HCT116 (cell line): ENCODE measurements at regions not wholly inside any gene's neighbourhood (a gene's known extent, or its start where the extent isn't known, plus 50 kb on each side); places are given as distances from the start of the nearest gene placed in this dataset.

Experiments
- ATAC-seq: fragments of 200-7000 bp; cut with Tn5 transposase; 2 replicates; pipeline ENCODE4 v1.9.1; 2020; ENCODE audit warnings: mild to moderate bottlenecking, moderate library complexity
- BruUV-seq: library from RNA; stranded (reverse); fragments of 400-500 nt; replicated peaks from 2 replicates; lab custom pipeline; 2021; lab: Mats Ljungman, UMichigan
- CTCF ChIA-PET: fragments of 300-600 bp; sonication (Branson Sonifier 250); formaldehyde crosslinking; loops from one replicate; lab custom pipeline; 2021; ENCODE audit warnings: antibody characterized with exemption; lab: Charles Lee
- POLR2A ChIA-PET: fragments of 300-600, 350-600 bp; sonication (Branson Sonifier 250); formaldehyde crosslinking; loops from one replicate; lab custom pipeline; 2021; ENCODE audit warnings: antibody characterized with exemption; lab: Charles Lee
- RAD21 ChIA-PET, 2 experiments: fragments of 300-600 bp; sonication (Branson Sonifier 250); formaldehyde crosslinking; loops; one replicate each; lab custom pipeline; 2023; ENCODE audit warnings: low total read pairs in 2 of 2; ENCODE audit not compliant: uncharacterized antibody in 2 of 2, unreplicated experiment in 2 of 2, low non-redundant PET in 1 of 2; lab: Charles Lee
- DNase-seq: peaks from one replicate; pipeline ENCODE4 v3.0.0-alpha.2; 2010; ENCODE audit warnings: low read depth, low spot score
- H2AFZ ChIP-seq: fragments of 200-600 bp; shearing (Covaris generic), sonication (generic); 2 replicates; pipeline ENCODE4 v1.6.1; 2017; ENCODE audit warnings: low read depth, mixed run types, mixed read lengths, antibody characterized with exemption, low read length; ENCODE audit not compliant: poor library complexity, severe bottlenecking
- H3K27ac ChIP-seq: 2 replicates; pipeline ENCODE4 v1.5.1; 2012; ENCODE audit warnings: low read depth, low read length
- H3K27me3 ChIP-seq: fragments of 200-600 bp; sonication (generic); 2 replicates; pipeline ENCODE4 v1.6.1; 2016; ENCODE audit warnings: mixed run types, low read length, mixed read lengths; ENCODE audit not compliant: insufficient read depth
- H3K36me3 ChIP-seq, 2 experiments: fragments of 200-500 bp in 1 of 2; fragments of 200-600 bp in 1 of 2; sonication (Bioruptor generic) in 1 of 2; sonication (generic) in 1 of 2; 2 replicates each; pipeline versions ENCODE4 v1.5.1 to v1.6.1; 2014 to 2016; ENCODE audit warnings: low read length in 2 of 2, inconsistent platforms in 1 of 2, mixed read lengths in 1 of 2, mixed run types in 1 of 2; ENCODE audit not compliant: insufficient read depth in 2 of 2, control insufficient read depth in 1 of 2
- H3K4me1 ChIP-seq, 2 experiments: fragments of 200-600 bp in 1 of 2; sonication (generic) in 1 of 2; 2 replicates each; pipeline versions ENCODE4 v1.5.1 to v1.6.1; 2012 to 2017; ENCODE audit warnings: low read length in 2 of 2, inconsistent platforms in 1 of 2, mild to moderate bottlenecking in 1 of 2, mixed read lengths in 1 of 2, mixed run types in 1 of 2, moderate library complexity in 1 of 2; ENCODE audit not compliant: insufficient read depth in 2 of 2, control insufficient read depth in 1 of 2
- H3K4me2 ChIP-seq: fragments of 200-600 bp; sonication (generic); 2 replicates; pipeline ENCODE4 v1.6.1; 2017; ENCODE audit warnings: mixed run types, low read length, mixed read lengths
- H3K4me3 ChIP-seq, 2 experiments: fragments of 200-600 bp in 1 of 2; sonication (generic) in 1 of 2; replicated peaks in 1 of 2; 2 replicates each; pipeline ENCODE4 v1.5.1; 2011 to 2016; ENCODE audit warnings: low read length in 2 of 2, control low read depth in 1 of 2, low read depth in 1 of 2, mild to moderate bottlenecking in 1 of 2, mixed read lengths in 1 of 2, mixed run types in 1 of 2
- H3K79me2 ChIP-seq: fragments of 200-600 bp; sonication (generic); 2 replicates; pipeline ENCODE4 v1.6.1; 2017; ENCODE audit warnings: mild to moderate bottlenecking, mixed run types, low read length, moderate library complexity, mixed read lengths; ENCODE audit not compliant: insufficient read depth
- H3K9ac ChIP-seq: fragments of 200-600 bp; sonication (generic); 2 replicates; pipeline ENCODE4 v1.6.1; 2016; ENCODE audit warnings: low read length, mixed read lengths
- H3K9me2 ChIP-seq: fragments of 200-600 bp; sonication (generic), shearing (Covaris generic); 2 replicates; pipeline ENCODE4 v1.6.1; 2017; ENCODE audit warnings: mixed run types, mild to moderate bottlenecking, moderate library complexity; ENCODE audit not compliant: insufficient read depth
- H3K9me3 ChIP-seq, 2 experiments: fragments of 200-500 bp in 1 of 2; fragments of 200-600 bp in 1 of 2; sonication (Bioruptor generic) in 1 of 2; sonication (generic) in 1 of 2; 2 replicates each; pipeline ENCODE4 v1.6.1; 2014 to 2017; ENCODE audit warnings: low read length in 2 of 2, mixed read lengths in 2 of 2, inconsistent platforms in 1 of 2, low read depth in 1 of 2, mild to moderate bottlenecking in 1 of 2, mixed run types in 1 of 2, moderate library complexity in 1 of 2; ENCODE audit not compliant: control insufficient read depth in 1 of 2, insufficient read depth in 1 of 2
- H4K20me1 ChIP-seq: fragments of 200-600 bp; sonication (generic), shearing (Covaris generic); 2 replicates; pipeline ENCODE4 v1.6.1; 2017; ENCODE audit warnings: mixed run types, mild to moderate bottlenecking, moderate library complexity; ENCODE audit not compliant: insufficient read depth
- CBX3 ChIP-seq: IDR thresholded peaks from 2 replicates; pipeline ENCODE4 v1.6.1; 2012; ENCODE audit warnings: low read depth
- CEBPB ChIP-seq: IDR thresholded peaks from 2 replicates; pipeline ENCODE4 v1.6.1; 2012; ENCODE audit warnings: low read depth
- EGR1 ChIP-seq: IDR thresholded peaks from 2 replicates; pipeline ENCODE4 v1.6.1; 2012; ENCODE audit warnings: low read depth
- EZH2 ChIP-seq: fragments of 200-600 bp; sonication (generic); IDR thresholded peaks from 2 replicates; pipeline ENCODE4 v1.6.1; 2017; ENCODE audit warnings: antibody characterized with exemption, mixed run types
- FOSL1 ChIP-seq: IDR thresholded peaks from 2 replicates; pipeline ENCODE4 v1.6.1; 2012; ENCODE audit warnings: low read depth
- JUND ChIP-seq: IDR thresholded peaks from 2 replicates; pipeline ENCODE4 v1.6.1; 2012
- POLR2AphosphoS5 ChIP-seq: IDR thresholded peaks from 2 replicates; pipeline ENCODE4 v1.6.1; 2011; ENCODE audit warnings: mild to moderate bottlenecking, low read depth, low read length, moderate library complexity
- RAD21 ChIP-seq: IDR thresholded peaks from 2 replicates; pipeline ENCODE4 v1.6.1; 2012; ENCODE audit warnings: low read depth, mild to moderate bottlenecking
- SP1 ChIP-seq: IDR thresholded peaks from 2 replicates; pipeline ENCODE4 v1.6.1; 2012; ENCODE audit warnings: low read depth
- SRF ChIP-seq: IDR thresholded peaks from 2 replicates; pipeline ENCODE4 v1.6.1; 2012; ENCODE audit warnings: low read depth
- YY1 ChIP-seq: IDR thresholded peaks from 2 replicates; pipeline ENCODE4 v1.6.1; 2011; ENCODE audit warnings: low read length, low read depth, moderate library complexity, mild to moderate bottlenecking; ENCODE audit not compliant: insufficient replicate concordance; ENCODE audit errors: extremely low read depth
- ZFX ChIP-seq: fragments of 450-650 bp; IDR thresholded peaks from 2 replicates; pipeline ENCODE4 v1.6.1; 2017
- intact Hi-C: fragments of 100-400 bp; cut with micrococcal nuclease; formaldehyde crosslinking; loops from 2 replicates; pipeline ENCODE4 v1.10.0; 2022
- TF ChIP-seq, protein P1 (sequence below): IDR thresholded peaks from 2 replicates; pipeline ENCODE4 v1.6.1; 2011; ENCODE audit warnings: mild to moderate bottlenecking, low read length, moderate library complexity; ENCODE audit not compliant: insufficient replicate concordance; ENCODE audit errors: extremely low read depth
- TF ChIP-seq, protein P2 (sequence below): IDR thresholded peaks from 2 replicates; pipeline ENCODE4 v1.6.1; 2012; ENCODE audit warnings: low read depth
- TF ChIP-seq, protein P3 (sequence below): IDR thresholded peaks from 2 replicates; pipeline ENCODE4 v1.6.1; 2012

DNA sequence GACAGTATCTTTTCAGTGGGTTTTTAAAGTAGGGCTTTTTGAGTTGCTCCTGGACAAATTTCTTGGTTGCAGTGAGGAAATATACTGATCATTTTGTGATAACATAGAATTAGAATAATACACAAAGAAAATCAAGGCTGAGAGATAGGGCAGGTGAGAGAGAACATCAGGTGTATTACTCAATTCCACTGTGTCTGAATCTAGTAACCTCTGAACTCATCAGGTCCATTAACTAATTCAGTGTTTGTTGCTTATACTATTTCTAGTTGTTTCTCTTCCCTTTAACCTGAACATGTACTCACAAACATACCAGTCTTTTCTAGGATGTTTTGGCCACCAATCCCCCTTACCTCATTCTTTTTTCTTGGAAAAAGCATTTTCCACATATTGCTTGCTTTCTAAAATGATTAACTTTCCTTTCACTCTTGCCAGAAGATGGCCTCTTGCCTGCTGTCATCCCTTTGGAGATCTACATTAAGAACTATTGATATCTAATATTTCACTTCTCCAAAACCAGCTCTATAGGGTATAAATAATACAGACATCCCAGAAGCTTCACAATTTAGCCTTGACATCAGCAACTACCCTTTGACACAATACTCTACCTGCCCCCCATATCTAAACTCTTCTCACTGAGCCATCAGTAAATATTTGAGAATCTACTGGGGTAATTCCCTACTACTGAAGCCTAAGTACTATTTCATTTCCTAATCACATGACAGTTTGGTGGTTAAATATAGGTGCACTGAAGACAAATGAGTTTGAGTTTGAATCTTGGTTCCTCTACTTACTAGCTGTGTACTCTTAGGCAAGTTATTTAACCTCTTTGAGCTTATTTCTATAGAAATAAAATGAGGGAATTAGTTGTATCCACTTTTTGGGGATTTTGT lies 470.8 kb upstream of the IGFBP7 start:
- Histone ChIP-seq H3K79me2 (no peaks in the 10 kb centered on the region), H3K9me2 (no peaks in the 10 kb centered on the region), H3K4me3 (no peak overlapping the region), H2AFZ (no peak overlapping the region), H3K4me1 (no peaks in the 10 kb centered on the region), H3K27ac (no peak overlapping the region), H3K9me3 (peaks cover 0 to 22% of the 10 kb centered on the region in 2 experiments; a peak in 2 of 4 replicates), H3K4me2 (no peak overlapping the region), H3K27me3 (no peaks in the 10 kb centered on the region), H4K20me1 (no peaks in the 10 kb centered on the region), H3K36me3 (no peaks in the 10 kb centered on the region), H3K9ac (no peak overlapping the region)
- ChIA-PET CTCF (no interaction called here), RAD21 (no interaction called here), POLR2A (no interaction called here)
- intact Hi-C loops: no loop called here
- ATAC-seq: no peak
- DNase-seq: no peak
- BruUV-seq: no TSS peak
- TF ChIP-seq SRF: no peak
- no peak for TF ChIP-seq CEBPB
- TF ChIP-seq, protein P1, sequence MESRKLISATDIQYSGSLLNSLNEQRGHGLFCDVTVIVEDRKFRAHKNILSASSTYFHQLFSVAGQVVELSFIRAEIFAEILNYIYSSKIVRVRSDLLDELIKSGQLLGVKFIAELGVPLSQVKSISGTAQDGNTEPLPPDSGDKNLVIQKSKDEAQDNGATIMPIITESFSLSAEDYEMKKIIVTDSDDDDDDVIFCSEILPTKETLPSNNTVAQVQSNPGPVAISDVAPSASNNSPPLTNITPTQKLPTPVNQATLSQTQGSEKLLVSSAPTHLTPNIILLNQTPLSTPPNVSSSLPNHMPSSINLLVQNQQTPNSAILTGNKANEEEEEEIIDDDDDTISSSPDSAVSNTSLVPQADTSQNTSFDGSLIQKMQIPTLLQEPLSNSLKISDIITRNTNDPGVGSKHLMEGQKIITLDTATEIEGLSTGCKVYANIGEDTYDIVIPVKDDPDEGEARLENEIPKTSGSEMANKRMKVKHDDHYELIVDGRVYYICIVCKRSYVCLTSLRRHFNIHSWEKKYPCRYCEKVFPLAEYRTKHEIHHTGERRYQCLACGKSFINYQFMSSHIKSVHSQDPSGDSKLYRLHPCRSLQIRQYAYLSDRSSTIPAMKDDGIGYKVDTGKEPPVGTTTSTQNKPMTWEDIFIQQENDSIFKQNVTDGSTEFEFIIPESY: no peak
- TF ChIP-seq, protein P2, sequence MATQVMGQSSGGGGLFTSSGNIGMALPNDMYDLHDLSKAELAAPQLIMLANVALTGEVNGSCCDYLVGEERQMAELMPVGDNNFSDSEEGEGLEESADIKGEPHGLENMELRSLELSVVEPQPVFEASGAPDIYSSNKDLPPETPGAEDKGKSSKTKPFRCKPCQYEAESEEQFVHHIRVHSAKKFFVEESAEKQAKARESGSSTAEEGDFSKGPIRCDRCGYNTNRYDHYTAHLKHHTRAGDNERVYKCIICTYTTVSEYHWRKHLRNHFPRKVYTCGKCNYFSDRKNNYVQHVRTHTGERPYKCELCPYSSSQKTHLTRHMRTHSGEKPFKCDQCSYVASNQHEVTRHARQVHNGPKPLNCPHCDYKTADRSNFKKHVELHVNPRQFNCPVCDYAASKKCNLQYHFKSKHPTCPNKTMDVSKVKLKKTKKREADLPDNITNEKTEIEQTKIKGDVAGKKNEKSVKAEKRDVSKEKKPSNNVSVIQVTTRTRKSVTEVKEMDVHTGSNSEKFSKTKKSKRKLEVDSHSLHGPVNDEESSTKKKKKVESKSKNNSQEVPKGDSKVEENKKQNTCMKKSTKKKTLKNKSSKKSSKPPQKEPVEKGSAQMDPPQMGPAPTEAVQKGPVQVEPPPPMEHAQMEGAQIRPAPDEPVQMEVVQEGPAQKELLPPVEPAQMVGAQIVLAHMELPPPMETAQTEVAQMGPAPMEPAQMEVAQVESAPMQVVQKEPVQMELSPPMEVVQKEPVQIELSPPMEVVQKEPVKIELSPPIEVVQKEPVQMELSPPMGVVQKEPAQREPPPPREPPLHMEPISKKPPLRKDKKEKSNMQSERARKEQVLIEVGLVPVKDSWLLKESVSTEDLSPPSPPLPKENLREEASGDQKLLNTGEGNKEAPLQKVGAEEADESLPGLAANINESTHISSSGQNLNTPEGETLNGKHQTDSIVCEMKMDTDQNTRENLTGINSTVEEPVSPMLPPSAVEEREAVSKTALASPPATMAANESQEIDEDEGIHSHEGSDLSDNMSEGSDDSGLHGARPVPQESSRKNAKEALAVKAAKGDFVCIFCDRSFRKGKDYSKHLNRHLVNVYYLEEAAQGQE: no peak
- TF ChIP-seq, protein P3, sequence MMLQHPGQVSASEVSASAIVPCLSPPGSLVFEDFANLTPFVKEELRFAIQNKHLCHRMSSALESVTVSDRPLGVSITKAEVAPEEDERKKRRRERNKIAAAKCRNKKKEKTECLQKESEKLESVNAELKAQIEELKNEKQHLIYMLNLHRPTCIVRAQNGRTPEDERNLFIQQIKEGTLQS: no peak
- no peak for TF ChIP-seq JUND
- no peak for TF ChIP-seq FOSL1
- no peak for TF ChIP-seq ZFX
- no peak for TF ChIP-seq EGR1
- no peak for TF ChIP-seq SP1
- no peak for TF ChIP-seq EZH2
- no peak for TF ChIP-seq RAD21
- TF ChIP-seq CBX3: no peak
- TF ChIP-seq POLR2AphosphoS5: no peak
- TF ChIP-seq YY1: no peak
